ENCODE measurements at regions not wholly inside any gene's neighbourhood (a gene's known extent, or its start where the extent isn't known, plus 50 kb on each side); places are given as distances from the start of the nearest gene placed in this dataset.

DNA sequence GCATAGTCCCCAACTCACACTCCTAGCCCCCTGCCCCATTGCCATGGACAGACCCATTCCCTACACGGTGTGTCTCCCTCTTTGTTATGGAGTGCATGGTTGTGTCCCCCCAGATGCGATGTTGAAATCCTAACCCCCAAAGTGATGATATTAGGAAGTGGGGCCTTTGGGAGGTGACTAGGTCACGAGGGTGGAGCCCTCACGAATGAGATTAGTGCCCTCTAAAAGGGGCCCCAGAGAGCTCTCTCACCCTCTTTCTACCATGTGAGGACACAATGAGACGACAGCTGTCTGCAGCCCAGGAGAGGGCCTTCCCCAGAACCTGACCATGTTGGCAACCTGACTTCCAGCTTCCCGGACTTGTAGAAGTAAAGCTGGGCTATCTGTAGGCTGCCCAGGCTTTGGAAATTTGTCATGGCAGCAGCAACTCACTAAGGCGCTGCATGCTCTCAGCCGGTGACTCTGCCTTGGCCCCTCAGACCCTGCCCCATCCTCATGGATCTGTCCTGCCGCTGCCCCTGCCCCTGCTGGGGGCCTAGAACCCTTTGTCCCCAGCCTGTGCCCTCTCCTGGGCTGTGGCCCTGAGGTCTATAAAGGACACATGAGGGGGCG is 318.1 kb upstream of the RTL1 start:
- DNase-seq, result no peak

DNA sequence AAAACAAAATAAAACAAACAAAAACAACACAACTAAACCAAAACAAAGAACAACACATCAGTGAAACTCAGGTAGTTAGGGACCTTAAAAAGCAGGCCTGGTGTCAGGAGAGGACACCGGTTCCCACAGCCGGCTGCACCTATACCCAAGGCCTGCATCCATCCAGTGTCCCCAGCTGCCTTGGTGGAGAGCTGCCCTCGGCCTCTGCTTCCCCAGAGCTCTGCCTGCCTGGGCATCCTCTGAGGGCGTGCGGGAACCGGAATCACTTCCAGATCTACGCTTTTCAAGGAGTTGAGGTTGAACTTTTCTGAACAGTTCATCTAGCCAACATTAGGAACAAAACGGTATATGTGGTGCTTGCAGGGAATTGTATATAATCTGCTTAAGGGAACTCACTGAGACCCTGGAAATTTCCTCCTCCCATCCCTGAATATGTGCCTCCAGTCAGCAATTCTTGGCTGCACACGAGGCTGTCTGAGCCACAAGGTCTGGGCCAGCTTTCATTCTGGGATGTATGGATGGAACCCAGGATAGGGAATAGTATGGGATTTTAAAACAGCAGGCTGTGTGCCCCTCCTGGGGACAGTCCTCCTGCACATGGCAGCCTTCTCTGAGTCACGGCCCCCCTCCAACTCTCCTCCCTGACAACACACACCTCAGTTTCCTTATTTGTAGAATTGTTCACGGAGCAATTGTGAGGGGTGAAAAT is 319.0 kb upstream of the RTL1 start:
- DNase-seq, result no peak

DNA sequence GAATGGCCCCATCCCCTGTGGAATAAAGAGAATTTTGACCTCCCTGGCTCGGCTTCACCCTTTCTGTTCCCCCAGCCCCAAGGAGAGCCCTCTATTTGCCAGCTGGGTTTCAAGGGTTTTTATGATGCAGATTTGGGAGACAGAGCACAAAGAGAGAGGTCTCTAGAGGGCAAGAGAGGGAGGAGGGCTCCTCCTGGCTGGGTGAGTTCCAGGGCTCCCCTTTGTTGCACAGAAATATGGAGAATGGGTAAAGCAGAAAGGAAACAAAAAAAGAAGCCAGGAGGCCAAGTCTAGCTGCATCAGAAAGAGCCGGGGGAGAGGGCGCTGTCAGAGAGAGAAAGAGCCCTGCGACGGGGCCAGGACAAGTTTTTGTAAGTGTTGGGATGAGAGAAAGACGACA is 319.6 kb upstream of the RTL1 start:
- DNase-seq, result no peak

DNA sequence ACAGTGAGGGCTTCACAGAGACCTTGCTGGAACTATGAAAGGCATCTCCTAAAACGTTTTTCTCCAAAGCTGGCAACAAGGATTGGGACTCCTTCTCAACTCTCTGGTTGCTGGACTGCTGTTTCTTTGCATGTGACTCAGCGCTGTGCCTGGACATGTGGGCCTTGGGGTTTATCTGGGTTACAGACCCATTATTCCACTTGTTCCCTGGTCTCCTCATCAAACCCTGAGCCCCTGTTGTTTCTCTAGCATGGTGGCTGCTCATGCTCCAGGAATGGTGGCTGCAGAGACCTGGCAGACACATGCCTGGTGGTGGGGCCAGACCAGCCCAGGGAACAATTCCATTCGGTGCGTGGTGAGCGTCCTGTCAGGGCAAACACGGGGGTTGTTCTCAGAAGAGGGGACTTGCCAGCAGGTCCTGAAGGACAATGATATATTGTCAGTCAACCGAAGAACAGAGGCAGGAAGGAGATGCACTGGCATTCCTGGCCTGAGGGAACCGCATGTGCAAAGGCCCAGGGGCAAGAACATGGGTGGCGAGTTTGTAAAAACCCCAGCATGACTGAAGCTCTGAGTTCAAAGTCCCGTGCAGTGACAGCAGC is 320.1 kb upstream of the RTL1 start:
- DNase-seq, result no peak

DNA sequence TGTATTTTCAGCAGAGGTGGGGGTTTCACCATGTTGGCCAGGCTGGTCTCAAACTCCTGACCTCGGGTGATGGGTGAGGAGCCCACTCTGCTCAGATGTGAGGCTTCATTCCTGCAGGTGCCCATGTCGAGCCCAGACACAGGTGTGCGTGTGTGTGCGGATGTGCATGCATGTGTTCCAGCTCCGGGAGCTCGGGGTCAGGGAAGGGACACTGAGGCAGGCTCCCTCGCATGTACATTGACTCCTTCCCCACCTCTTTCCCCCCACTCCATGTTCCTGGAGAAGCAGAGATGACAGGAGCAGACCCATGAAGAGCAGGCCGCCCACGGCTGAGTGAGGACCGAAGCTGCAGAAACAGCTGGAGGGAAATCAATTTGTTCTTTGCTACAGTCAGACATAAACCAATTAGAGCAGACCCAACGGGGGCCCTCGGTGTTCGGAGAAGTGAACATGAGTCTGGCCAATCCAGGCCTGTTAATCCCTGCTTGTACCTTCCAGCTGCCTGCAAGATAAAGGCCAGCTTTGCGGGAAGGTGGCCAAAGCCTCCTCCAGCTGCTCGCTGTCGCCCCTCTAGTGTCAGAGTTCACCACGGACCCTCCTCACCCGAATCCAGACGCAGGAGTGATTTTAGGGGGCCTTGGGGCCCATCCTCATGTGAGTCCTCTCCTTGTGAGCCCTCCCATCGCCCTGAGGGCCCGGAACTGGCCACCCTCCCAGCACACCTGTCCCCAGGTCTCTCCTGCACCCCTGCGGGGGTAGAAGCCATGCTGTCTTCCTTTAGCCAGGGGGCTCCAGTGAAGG is 321.0 kb upstream of the RTL1 start:
- no peak for DNase-seq

DNA sequence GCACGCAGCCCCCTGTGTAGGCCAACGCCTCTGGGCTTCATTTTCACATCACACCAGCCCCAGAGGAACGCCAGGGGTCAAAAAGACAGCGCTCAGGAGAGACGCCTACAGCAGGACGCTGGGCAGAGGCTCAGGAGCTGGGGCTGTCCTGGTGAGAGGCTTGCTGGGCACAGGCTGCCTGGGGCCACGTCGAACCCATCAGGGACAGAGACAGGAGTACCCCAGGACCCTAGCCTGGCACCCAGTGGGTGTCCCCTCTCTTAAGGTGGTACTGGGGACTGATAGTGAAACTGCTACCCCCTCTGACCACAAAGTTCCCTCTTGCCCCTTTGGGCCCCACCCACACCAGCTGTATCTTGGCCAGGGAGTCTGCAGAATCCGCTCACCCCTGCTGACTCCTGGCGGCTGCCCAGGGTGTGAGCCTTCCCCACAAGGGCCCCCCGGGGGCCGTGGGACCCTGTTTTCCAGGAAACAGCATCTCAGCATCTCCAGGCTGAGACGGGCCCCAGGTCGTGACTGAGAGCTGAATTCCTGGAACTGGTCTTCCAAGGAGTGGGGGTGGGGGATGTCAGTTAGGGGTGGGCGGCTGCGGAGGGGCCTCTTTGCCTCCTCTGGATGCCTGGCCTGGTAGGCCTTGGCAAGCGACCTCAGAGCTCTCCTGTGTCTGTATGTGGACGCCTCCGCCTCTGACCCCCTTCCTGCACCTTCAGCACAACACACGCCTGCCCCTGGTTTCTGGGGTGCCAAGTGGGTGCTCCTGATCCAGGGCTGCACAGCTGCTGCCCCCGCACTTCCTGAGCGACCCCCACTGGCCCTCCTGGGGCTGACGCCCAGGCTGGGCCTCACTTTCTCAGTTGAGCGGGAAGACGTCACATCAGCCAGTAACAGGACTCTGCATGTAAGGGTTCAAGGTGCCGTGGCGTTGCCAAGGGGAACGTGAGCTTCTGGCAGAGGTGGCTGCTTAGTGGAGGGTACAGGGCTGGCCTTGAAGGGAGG is 321.9 kb upstream of the RTL1 start:
- no peak for DNase-seq

DNA sequence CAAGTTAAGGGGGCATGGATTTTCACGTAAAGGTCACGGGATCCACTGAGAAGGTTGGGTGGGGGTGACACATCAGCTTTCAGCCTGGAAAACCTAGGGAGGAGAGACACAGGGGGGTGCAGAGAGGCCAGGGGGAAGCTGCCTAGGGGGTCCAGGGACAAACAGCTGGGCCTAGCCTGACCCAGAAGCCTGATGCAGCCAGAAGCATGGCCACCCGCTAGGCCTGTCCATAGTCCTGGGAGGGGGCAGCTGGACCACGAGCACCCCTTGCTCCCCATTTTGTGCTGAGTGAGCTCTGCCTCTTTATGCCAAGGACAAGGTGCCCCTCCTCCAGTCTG is 322.7 kb upstream of the RTL1 start:
- DNase-seq, result no peak

DNA sequence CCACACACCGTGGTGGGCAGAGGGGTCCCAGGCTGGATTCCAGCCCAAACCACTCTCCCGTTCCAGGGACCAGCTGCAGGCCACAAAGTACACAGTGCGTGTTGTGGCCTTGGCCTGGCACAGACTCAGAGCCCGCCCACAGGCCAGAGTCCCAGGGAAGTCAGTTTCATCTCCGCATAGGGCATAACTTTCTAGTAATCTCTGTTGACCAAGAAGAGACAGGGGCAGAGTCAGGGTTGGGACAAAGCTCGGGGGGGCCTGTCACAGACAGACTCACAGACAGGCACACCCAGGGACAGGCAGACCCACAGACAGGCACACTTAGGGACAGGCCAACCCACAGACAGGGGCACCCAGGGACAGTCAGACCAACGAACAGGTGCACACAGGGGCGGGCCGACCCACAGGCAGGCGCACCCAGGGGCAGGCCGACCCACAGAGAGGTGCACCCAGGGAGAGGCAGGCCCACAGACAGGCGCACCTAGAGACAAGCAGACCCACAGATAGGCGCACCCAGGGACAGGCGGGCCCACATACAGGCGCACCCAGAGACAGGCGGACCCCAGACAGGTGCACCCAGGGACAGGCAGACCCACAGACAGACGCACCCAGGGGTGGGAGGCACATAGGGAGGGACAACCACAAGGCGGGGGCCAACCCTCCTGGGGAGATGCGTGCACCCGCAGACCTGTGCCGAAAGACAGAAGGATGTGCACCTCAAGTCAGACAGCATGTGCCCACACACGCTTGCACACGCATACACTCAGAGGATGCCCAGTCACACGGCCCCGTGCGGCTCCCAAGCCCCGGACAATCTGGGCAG is 323.3 kb upstream of the RTL1 start:
- DNase-seq, result no peak

DNA sequence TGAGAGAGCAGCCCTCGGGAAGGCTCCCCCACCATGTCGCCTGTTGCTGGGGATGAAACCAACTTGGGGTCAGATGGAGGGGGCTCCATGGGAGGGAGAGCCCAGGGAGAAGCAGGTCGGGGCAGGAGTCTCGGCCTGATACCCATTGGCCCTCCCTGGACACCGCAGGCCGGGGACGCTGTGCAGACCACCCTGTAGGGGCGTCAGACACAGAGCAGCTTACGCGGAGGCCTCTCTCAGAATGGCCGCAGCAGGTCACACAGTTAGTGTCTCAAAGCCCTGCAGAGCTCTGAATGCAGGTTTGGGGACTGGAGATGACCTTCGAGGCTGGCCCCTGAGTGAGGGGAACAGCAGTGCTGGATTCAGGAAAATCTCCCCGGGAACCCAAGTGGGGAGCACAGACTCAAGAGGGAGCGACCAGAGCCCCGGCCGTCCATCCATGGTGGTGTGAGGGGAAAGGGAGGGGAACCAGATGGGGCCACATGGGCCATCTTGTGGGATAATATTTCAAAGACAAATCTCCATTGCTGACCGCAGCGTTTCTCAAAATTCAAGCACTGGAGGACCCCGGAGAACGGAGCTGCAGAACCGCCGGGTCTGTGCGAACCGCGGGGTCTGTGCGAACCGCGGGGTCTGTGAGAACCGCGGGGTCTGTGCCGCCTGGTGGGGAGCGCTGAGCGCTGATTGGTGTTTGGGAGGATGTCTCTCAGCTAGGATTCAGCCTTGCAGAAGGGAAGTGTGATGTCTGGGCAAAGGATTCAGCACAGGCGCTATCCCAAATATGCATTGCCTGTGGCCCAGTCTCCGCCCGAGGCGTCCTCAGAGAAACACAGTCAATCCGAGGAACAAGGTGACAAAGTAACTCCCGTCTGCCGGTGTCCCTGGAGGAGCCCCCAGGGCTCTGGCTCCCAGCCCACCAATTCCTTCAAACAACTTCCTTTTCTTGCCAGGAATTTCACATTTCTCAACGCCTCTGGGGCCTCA is 324.4 kb upstream of the RTL1 start:
- DNase-seq, result no peak

DNA sequence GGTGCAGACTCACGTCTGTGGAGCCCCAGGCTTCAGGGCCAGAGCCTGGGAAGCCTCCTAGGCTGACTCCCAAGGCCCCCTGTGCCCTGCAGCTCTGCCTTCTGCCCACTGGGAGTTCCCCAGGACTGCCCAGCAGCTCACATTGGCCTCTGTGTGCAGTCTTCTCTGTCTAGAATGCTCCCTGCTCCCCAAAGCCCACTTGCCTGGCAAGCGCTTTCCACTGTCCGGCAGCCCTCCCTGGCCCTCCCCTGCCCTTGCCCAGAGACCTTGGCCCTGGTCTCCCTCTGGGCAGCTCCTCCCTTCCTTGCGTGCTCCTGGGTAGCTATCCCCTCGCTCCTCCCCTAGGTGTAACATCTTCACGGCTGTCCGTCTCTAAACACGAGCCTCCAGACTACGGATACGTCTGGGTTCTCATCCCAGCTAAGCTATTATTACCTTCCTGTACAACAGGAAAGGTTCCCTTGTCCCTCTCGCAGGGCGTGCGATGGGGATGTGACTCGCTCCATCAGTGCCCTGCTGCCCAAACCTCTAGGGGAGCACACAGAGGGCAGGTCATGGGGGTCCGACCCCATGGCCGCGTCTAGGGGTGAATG is 325.5 kb upstream of the RTL1 start:
- DNase-seq, result no peak

DNA sequence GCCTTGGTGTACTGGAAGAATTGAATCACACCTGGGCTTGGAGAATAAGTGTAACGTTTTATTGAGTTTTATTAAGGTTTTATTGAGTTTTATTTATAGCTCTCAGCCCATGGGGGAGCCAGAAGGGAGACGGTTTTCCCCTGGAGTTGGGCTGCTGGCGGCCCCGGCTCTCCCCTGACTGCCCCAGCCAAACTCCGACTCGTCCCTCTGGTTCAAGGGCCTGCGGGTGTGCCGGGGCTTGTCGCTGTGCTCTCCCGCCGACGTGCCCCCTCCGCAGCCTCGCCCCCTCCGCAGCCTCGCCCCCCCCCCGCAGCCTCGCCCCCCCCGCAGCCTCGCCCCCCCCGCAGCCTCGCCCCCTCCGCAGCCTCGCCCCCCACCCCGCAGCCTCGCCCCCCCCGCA is 326.1 kb upstream of the RTL1 start:
- DNase-seq, result no peak

DNA sequence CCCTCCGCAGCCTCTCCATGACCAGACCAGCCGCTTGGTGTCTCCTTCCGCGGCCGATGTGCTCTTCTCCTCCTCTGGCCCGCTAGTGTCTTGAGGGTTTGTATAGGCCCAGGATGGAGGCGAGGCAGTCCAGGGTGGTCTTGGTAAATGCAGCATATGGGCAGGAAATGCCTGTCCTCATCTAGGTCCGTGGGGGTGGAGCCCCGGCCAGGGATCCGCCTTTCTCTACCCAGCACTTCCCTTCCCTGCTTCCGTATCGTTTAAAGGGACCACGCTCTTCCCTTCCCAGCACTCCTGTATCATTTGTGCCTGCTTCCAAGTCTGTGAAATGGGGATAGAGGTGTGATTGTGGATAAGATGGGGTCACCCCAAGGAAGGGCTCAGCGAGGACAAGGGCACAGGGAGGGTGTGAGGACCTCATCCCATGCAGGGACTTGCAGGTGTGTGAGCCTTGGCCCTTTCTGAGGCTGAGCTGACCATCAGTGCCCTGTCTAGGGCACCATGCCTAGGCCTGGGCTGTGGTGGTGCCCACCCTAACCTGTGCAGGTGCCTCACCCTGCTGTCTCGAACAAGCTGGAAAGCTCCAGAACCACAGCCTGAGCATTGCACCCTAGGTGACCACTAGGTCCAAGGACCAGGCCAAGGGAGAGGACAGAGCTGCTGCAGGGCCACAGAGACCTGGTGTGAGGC is 326.8 kb upstream of the RTL1 start:
- no peak for DNase-seq

DNA sequence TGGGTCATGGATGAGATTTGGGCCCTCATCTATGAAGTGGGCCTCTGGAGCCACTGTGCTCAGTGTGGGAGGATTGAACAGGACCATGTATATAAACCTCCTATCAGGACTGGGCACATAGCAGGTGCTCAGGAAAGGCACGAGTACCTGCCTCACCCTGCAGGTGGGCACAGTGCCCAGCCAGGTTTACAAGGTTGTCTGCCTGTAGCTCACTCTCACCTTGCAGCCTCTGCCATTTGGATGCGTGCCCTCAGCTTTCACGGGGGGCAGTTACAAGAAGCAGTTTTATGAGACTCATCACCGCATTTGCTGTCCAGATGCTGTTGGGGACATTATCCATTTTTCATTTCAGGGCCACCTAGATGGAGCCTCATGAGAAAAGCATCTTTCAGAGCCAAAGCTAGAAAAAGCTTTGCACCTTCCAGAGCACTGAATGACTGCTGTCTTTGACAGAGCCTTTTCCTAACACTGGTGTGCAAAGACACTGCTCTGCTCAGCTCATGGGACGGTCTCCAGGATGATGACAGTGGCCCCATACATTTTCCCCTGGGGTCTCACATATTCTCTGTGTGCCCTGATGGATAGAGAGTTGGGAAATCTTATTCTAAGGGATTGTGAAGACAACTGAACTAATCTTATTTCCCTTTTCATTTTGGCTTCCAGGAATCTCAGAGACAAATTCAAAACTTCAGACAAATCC is 327.5 kb upstream of the RTL1 start:
- no peak for DNase-seq

DNA sequence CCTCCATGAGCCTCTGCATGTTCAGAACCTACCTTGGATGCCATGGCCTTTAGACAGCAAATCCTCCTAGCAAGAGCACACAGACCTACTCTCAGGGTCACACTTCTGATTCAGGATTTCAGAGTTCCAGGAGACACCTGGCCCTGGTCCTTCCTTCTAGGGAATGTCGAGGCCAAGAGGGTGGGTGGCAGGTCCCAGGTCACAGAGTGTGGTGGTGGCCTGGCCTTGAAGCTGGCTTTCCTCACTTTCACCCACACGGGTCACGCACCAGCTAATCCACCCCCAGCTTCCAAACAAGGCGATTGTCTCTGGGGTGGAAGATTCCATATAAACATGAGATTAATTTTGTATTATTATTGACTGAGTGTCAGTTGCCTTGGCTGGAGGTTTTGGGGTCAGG is 328.3 kb upstream of the RTL1 start:
- DNase-seq, result no peak

DNA sequence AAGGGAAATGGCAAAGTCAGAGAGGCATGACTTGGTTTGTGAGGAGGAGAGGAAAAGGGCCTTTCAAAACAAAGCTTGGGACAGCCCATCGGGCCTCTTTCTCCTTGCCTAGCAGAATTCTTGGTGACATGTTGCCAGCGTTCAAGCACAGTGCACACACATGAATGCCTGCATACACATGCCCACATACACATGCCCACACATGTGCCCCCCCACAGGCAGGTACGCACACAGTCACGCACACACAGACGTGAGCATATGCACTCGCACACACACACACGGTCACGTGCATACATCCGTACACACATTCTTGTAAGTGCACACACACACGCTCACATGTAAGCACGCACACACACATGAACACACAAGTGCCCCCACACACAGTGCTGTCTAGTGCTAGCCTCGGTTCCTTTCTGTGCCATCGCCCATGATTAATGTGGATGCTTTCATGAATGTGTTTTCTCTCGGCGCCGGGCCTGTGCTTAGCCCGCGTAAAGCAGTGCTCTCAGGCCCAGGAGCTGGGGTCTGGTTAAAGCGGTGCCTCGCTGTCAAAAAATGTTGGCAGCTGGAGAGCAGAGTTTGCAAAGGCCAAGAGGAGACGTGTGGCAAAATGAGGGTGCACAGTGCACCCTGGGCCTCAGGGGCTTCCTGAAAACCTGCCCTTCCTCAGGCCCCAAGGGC is 328.8 kb upstream of the DIO3 start:
- DNase-seq, result no peak

DNA sequence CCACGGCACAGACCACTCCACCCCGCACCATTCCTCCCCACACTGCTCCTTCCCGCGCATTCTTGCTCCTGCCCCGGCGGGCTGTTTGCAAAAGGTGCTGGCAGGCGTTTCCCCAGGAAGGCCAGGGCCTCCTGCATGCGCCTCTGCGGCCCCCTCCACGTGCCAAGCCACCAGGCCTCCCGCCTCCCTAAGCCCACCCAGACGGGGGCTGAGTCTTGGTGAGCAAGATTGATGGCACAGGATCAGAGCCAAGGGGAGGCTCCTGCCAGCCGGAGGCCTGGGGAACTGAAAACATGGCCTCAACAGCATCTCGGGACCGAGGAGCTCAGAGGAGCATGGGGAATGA is 328.3 kb upstream of the DIO3 start:
- no peak for DNase-seq

DNA sequence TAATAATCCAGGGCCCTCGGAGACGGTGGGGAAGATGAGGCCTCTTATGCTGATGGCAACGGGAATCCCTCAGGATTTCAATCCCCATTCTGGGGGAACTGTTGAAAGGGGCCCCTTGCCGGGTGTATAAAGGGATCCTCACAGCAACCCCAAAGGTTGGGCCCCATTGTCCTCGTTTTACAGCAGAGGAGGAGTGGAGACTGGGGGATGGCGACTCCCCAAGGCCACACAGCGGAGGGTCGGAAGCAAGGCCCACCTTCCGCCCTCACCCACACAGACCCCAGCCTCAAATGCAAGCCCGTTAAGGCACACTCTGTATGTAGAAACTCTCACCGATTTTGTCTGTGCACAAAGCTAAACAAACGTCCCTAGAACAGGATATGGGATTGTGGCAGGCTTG is 327.9 kb upstream of the DIO3 start:
- DNase-seq, result no peak

DNA sequence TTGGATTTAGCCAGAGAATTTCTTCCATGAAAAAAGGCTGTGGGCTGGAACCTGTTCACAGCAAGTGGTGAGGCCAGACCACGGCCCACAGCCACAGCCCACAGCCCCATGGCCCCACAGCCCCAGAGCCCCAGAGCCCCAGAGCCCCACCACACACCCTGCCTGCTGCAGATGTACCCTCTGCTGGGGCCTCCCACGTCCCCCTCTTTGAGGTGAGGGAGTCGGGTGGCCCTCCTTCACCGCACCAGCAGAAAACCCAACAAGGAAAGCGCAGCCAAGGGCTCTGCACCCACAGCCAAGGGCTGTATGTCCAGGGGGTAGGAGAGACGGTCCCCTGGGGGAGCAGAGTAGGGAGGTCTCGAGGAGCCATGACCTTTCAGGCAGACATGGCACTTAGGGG is 327.5 kb upstream of the DIO3 start:
- no peak for DNase-seq

Data from NCI-H2081 treated with DMSO at 0.1 percent for 48 hours (cell line).